Keratinocyte (primary cell): ENCODE measurements at regions not wholly inside any gene's neighbourhood (a gene's known extent, or its start where the extent isn't known, plus 50 kb on each side); places are given as distances from the start of the nearest gene placed in this dataset.

Experiments
- DNase-seq: peaks from one replicate; pipeline ENCODE4 v3.0.0-alpha.2; 2011; ENCODE audit warnings: low read depth, missing footprints, low spot score
- FAIRE-seq: peaks from 2 replicates; lab custom pipeline; 2011; peaks lifted over from hg19 to GRCh38; lab: Jason Lieb, UNC
- H2AFZ ChIP-seq: 2 replicates; pipeline ENCODE4 v1.6.0; 2012; ENCODE audit warnings: low read length, control low read depth, inconsistent platforms; ENCODE audit not compliant: control insufficient read depth
- H3K27ac ChIP-seq: 2 replicates; pipeline ENCODE4 v1.5.1; 2011; ENCODE audit warnings: low read length; ENCODE audit not compliant: control insufficient read depth, insufficient read depth
- H3K27me3 ChIP-seq: 3 replicates; pipeline ENCODE4 v1.6.0; 2011; ENCODE audit warnings: low read length; ENCODE audit not compliant: control insufficient read depth, insufficient read depth; ENCODE audit errors: extremely low read depth
- H3K36me3 ChIP-seq, 2 experiments: 2 replicates in 1 of 2; 3 replicates in 1 of 2; pipeline ENCODE4 v1.5.1; 2011; ENCODE audit warnings: low read length in 2 of 2, mild to moderate bottlenecking in 1 of 2; ENCODE audit not compliant: control insufficient read depth in 2 of 2, insufficient read depth in 2 of 2; ENCODE audit errors: extremely low read depth in 1 of 2
- H3K4me1 ChIP-seq: 3 replicates; pipeline ENCODE4 v1.5.1; 2011; ENCODE audit warnings: low read length; ENCODE audit not compliant: control insufficient read depth, insufficient read depth; ENCODE audit errors: extremely low read depth
- H3K4me2 ChIP-seq: 3 replicates; pipeline ENCODE4 v1.6.0; 2011; ENCODE audit warnings: low read depth, low read length; ENCODE audit not compliant: control insufficient read depth, insufficient read depth; ENCODE audit errors: extremely low read depth
- H3K4me3 ChIP-seq, 3 experiments: fragments of 200-600 bp in 1 of 3; sonication (generic) in 1 of 3; 2 replicates in 2 of 3; 3 replicates in 1 of 3; pipeline ENCODE4 v1.5.1; 2011 to 2016; ENCODE audit warnings: low read length in 3 of 3, mild to moderate bottlenecking in 3 of 3, control low read depth in 2 of 3, inconsistent platforms in 1 of 3, low read depth in 1 of 3, mixed read lengths in 1 of 3, mixed run types in 1 of 3, moderate library complexity in 1 of 3; ENCODE audit not compliant: control insufficient read depth in 2 of 3, insufficient read depth in 2 of 3; ENCODE audit errors: extremely low read depth in 1 of 3
- H3K79me2 ChIP-seq: 2 replicates; pipeline ENCODE4 v1.6.0; 2012; ENCODE audit warnings: low read length; ENCODE audit not compliant: control insufficient read depth, insufficient read depth
- H3K9ac ChIP-seq: 3 replicates; pipeline ENCODE4 v1.6.0; 2011; ENCODE audit warnings: low read length; ENCODE audit not compliant: control insufficient read depth, insufficient read depth; ENCODE audit errors: extremely low read depth
- H3K9me1 ChIP-seq: 3 replicates; pipeline ENCODE4 v1.6.0; 2011; ENCODE audit warnings: low read length; ENCODE audit not compliant: control insufficient read depth, insufficient read depth; ENCODE audit errors: extremely low read depth
- H3K9me3 ChIP-seq: 2 replicates; pipeline ENCODE4 v1.5.1; 2012; ENCODE audit warnings: low read depth, low read length; ENCODE audit not compliant: control insufficient read depth
- H4K20me1 ChIP-seq: 3 replicates; pipeline ENCODE4 v1.6.0; 2011; ENCODE audit warnings: low read length; ENCODE audit not compliant: control insufficient read depth, insufficient read depth; ENCODE audit errors: extremely low read depth
- CTCF ChIP-seq, 3 experiments: IDR thresholded peaks in 1 of 3; conservative IDR thresholded peaks in 1 of 3; optimal IDR thresholded peaks in 1 of 3; 2 replicates in 2 of 3; 3 replicates in 1 of 3; pipeline versions ENCODE3 to v1.5.1; 2011; ENCODE audit warnings: low read length in 3 of 3, mild to moderate bottlenecking in 3 of 3, moderate library complexity in 2 of 3, control low read depth in 1 of 3, inconsistent platforms in 1 of 3; ENCODE audit not compliant: insufficient read depth in 2 of 3; ENCODE audit errors: extremely low read depth in 1 of 3
- EZH2 ChIP-seq: IDR thresholded peaks from one replicate; pipeline ENCODE4 v1.6.1; 2012; ENCODE audit warnings: inconsistent platforms, mild to moderate bottlenecking, low read length, moderate library complexity
- dilution Hi-C: fragments of 300-500 bp; cut with MboI; formaldehyde crosslinking; loops from one replicate; pipeline ENCODE4 v1.7.0; 2020; ENCODE audit warnings: low sequenced_read_pairs; ENCODE audit not compliant: extremely low pct_ligation_motif_present

- no peaks in the 10 kb centered on the region for H4K20me1 ChIP-seq
Measured at GRCh38 chr14:101062601-101063000, 159.1 kb upstream of the RTL1 start.

GRCh38 chr14:101063121-101063520, 159.6 kb upstream of the RTL1 start:
- TF ChIP-seq CTCF (optimal IDR thresholded peaks at IDR 0.05 in 1 of 3, IDR thresholded peaks at IDR 0.05 in 1 of 3, conservative IDR thresholded peaks at IDR 0.05 in 1 of 3; ENCODE audit: extremely low read depth in 1 of 3, insufficient read depth in 2 of 3, low read length in 3 of 3) (no peak), EZH2 (no peak)
- no peak overlapping the region for H3K9ac ChIP-seq
- H3K36me3 ChIP-seq, result no peaks in the 10 kb centered on the region
- H2AFZ ChIP-seq, result no peak overlapping the region
- H3K27me3 ChIP-seq, result no peaks in the 10 kb centered on the region
- no peaks in the 10 kb centered on the region for H3K79me2 ChIP-seq
- H3K4me2 ChIP-seq, result no peak overlapping the region
- no peaks in the 10 kb centered on the region for H3K9me1 ChIP-seq
- H3K4me1 ChIP-seq, result no peaks in the 10 kb centered on the region
- no peak overlapping the region for H3K27ac ChIP-seq
- DNase-seq, result no peak
- FAIRE-seq, result no peak
- no peaks in the 10 kb centered on the region for H4K20me1 ChIP-seq
- H3K9me3 ChIP-seq, result peaks cover 5% of the 10 kb centered on the region
- H3K4me3 ChIP-seq, result no peak overlapping the region
- dilution Hi-C loops, result no loop called here

More at GRCh38 chr14:101062601-101063000, 159.1 kb upstream of the RTL1 start:
- no peak for DNase-seq
- Histone ChIP-seq H3K9ac (no peak overlapping the region), H3K4me2 (no peak overlapping the region), H3K4me1 (no peaks in the 10 kb centered on the region), H3K9me3 (peaks cover 5% of the 10 kb centered on the region), H3K9me1 (no peaks in the 10 kb centered on the region), H3K36me3 (no peaks in the 10 kb centered on the region), H3K27me3 (no peaks in the 10 kb centered on the region), H3K4me3 (no peak overlapping the region), H3K79me2 (no peaks in the 10 kb centered on the region), H3K27ac (no peak overlapping the region), H2AFZ (no peak overlapping the region)
- dilution Hi-C loops, result no loop called here
- TF ChIP-seq CTCF (optimal IDR thresholded peaks at IDR 0.05 in 1 of 3, IDR thresholded peaks at IDR 0.05 in 1 of 3, conservative IDR thresholded peaks at IDR 0.05 in 1 of 3; ENCODE audit: extremely low read depth in 1 of 3, insufficient read depth in 2 of 3, low read length in 3 of 3), result no peak
- no peak for TF ChIP-seq EZH2
- FAIRE-seq, result no peak
